Glutamatergic neuron (in vitro differentiated cells): ENCODE measurements at regions not wholly inside any gene's neighbourhood (a gene's known extent, or its start where the extent isn't known, plus 50 kb on each side); places are given as distances from the start of the nearest gene placed in this dataset.

Experiments used
- DNase-seq: peaks from one replicate; pipeline ENCODE4 v3.0.0; 2022
- H3K27ac Mint-ChIP-seq: one replicate; pipeline ENCODE4 v1.8.0; 2020; ENCODE audit warnings: mild to moderate bottlenecking, mixed read lengths, inconsistent platforms; ENCODE audit not compliant: unreplicated experiment
- H3K27me3 Mint-ChIP-seq: one replicate; pipeline ENCODE4 v1.8.0; 2020; ENCODE audit warnings: mild to moderate bottlenecking, moderate library complexity, mixed read lengths, inconsistent platforms; ENCODE audit not compliant: unreplicated experiment
- H3K36me3 Mint-ChIP-seq: one replicate; pipeline ENCODE4 v1.8.0; 2020; ENCODE audit warnings: mild to moderate bottlenecking, mixed read lengths, inconsistent platforms; ENCODE audit not compliant: unreplicated experiment
- H3K4me1 Mint-ChIP-seq: one replicate; pipeline ENCODE4 v1.8.0; 2020; ENCODE audit warnings: mild to moderate bottlenecking, low read depth, mixed read lengths, inconsistent platforms; ENCODE audit not compliant: unreplicated experiment
- H3K4me3 Mint-ChIP-seq: one replicate; pipeline ENCODE4 v1.8.0; 2020; ENCODE audit warnings: mild to moderate bottlenecking, mixed read lengths, inconsistent platforms; ENCODE audit not compliant: unreplicated experiment
- H3K9me3 Mint-ChIP-seq: one replicate; pipeline ENCODE4 v1.8.0; 2020; ENCODE audit warnings: mild to moderate bottlenecking, moderate library complexity, mixed read lengths, inconsistent platforms; ENCODE audit not compliant: unreplicated experiment
- CTCF ChIP-seq: fragments of 200-600 bp; sonication (generic); IDR thresholded peaks from one replicate; pipeline ENCODE4 v1.5.0; 2021; ENCODE audit not compliant: partially characterized antibody, unreplicated experiment

- H3K9me3 Mint-ChIP-seq, result no peaks in the 10 kb centered on the region
- DNase-seq, result no peak
- no peaks in the 10 kb centered on the region for H3K36me3 Mint-ChIP-seq
- peaks cover 4% of the 10 kb centered on the region for H3K4me1 Mint-ChIP-seq
- no peak for TF ChIP-seq CTCF
- no peak overlapping the region for H3K27ac Mint-ChIP-seq
- H3K4me3 Mint-ChIP-seq, result no peak overlapping the region
- no peaks in the 10 kb centered on the region for H3K27me3 Mint-ChIP-seq
These were observed 395.7 kb downstream of the CDC14C start for GRCh38 chr7:49320083-49320482.

- TF ChIP-seq CTCF, result no peak
- Mint-ChIP-seq H3K27ac (no peak overlapping the region), H3K9me3 (no peaks in the 10 kb centered on the region), H3K36me3 (no peaks in the 10 kb centered on the region), H3K4me1 (peaks cover 4% of the 10 kb centered on the region), H3K4me3 (no peak overlapping the region), H3K27me3 (no peaks in the 10 kb centered on the region)
- no peak for DNase-seq
These were observed 397.5 kb downstream of the CDC14C start for GRCh38 chr7:49321843-49322242.

- no peak overlapping the region for H3K27ac Mint-ChIP-seq
- H3K4me3 Mint-ChIP-seq, result no peak overlapping the region
- peaks cover 4% of the 10 kb centered on the region for H3K4me1 Mint-ChIP-seq
- no peak for DNase-seq
- H3K27me3 Mint-ChIP-seq, result no peaks in the 10 kb centered on the region
- TF ChIP-seq CTCF, result no peak
- H3K36me3 Mint-ChIP-seq, result no peaks in the 10 kb centered on the region
- H3K9me3 Mint-ChIP-seq, result no peaks in the 10 kb centered on the region
These were observed 398.1 kb downstream of the CDC14C start for GRCh38 chr7:49322476-49322875.

- TF ChIP-seq CTCF, result no peak
- Mint-ChIP-seq H3K27ac (no peak overlapping the region), H3K4me1 (peaks cover 4% of the 10 kb centered on the region), H3K9me3 (no peaks in the 10 kb centered on the region), H3K36me3 (no peaks in the 10 kb centered on the region), H3K27me3 (no peaks in the 10 kb centered on the region), H3K4me3 (no peak overlapping the region)
- DNase-seq, result no peak
These were observed 399.7 kb downstream of the CDC14C start for GRCh38 chr7:49324040-49324439.

- TF ChIP-seq CTCF, result no peak
- Mint-ChIP-seq H3K4me3 (no peak overlapping the region), H3K27me3 (no peaks in the 10 kb centered on the region), H3K9me3 (no peaks in the 10 kb centered on the region), H3K4me1 (peaks cover 4% of the 10 kb centered on the region), H3K27ac (no peak overlapping the region), H3K36me3 (no peaks in the 10 kb centered on the region)
- no peak for DNase-seq
These were observed 400.4 kb downstream of the CDC14C start for GRCh38 chr7:49324707-49325106.
